ENCODE measurements at regions not wholly inside any gene's neighbourhood (a gene's known extent, or its start where the extent isn't known, plus 50 kb on each side); places are given as distances from the start of the nearest gene placed in this dataset.

DNA sequence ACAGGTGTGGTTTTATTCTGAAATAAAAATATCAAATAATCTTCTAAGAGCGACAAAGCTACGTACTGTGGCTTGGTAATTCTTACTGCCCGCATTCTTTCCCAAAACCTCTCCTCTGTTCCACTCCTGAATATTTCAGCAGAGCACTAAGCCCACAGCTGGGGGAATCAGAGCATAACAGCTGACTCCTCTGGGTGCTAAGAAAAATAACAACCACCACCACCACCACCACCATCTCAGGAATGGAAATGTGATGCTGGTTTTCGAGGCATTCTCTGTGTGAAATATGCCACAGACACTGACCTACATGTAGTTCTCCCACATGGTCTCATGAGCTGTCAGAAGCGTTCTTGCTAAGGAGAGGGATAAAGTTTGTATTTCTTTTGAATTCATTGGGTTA lies 183.7 kb downstream of the BMP4 start:
- Histone ChIP-seq H3K27me3 (ENCODE audit: control insufficient read depth, insufficient read depth, low read length) (no peaks in the 10 kb centered on the region), H3K9me3 (ENCODE audit: control insufficient read depth, insufficient read depth, low read length) (no peaks in the 10 kb centered on the region), H3K27ac (ENCODE audit: low read depth, low read length) (no peak overlapping the region), H3K4me3 (ENCODE audit: low read depth, low read length) (no peak overlapping the region)
- CTCF ChIA-PET, result interaction anchor here (1.2 kb wide), 1 partner anchor 575 kb away, joined by 3 read pairs; no protein-coding TSS in a partner anchor
- POLR2A ChIA-PET, result no interaction called here
- no peak for DNase-seq (ENCODE audit: low read depth, low spot score)
- TF ChIP-seq, protein P1, sequence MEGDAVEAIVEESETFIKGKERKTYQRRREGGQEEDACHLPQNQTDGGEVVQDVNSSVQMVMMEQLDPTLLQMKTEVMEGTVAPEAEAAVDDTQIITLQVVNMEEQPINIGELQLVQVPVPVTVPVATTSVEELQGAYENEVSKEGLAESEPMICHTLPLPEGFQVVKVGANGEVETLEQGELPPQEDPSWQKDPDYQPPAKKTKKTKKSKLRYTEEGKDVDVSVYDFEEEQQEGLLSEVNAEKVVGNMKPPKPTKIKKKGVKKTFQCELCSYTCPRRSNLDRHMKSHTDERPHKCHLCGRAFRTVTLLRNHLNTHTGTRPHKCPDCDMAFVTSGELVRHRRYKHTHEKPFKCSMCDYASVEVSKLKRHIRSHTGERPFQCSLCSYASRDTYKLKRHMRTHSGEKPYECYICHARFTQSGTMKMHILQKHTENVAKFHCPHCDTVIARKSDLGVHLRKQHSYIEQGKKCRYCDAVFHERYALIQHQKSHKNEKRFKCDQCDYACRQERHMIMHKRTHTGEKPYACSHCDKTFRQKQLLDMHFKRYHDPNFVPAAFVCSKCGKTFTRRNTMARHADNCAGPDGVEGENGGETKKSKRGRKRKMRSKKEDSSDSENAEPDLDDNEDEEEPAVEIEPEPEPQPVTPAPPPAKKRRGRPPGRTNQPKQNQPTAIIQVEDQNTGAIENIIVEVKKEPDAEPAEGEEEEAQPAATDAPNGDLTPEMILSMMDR (IDR thresholded peaks at IDR 0.05; ENCODE audit: low read depth, low read length), result no peak

DNA sequence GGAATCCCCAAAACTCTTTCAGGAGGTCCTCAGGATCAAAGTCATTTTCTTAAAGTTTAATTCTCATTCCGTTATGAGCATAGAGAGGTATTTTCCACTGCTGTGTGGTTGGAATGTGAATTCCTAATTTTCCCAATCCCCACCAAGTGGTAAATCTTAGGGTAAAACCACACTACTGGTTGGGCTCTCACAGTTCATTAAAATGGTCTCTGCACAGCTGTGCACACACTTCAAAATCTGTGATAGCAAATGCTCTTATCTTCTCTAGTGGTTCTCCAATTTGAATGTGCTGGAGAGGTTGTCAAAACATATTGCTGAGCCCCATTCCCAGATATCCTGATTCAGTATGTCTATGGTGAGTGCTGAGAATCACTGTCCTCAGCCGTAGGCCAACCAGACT lies 189.1 kb downstream of the BMP4 start:
- no peak overlapping the region for H3K27ac ChIP-seq (ENCODE audit: low read depth, low read length)
- H3K27me3 ChIP-seq (ENCODE audit: control insufficient read depth, insufficient read depth, low read length), result no peaks in the 10 kb centered on the region
- TF ChIP-seq, protein P1 (IDR thresholded peaks at IDR 0.05; ENCODE audit: low read depth, low read length), result no peak
- no peaks in the 10 kb centered on the region for H3K9me3 ChIP-seq (ENCODE audit: control insufficient read depth, insufficient read depth, low read length)
- ChIA-PET CTCF (no interaction called here), POLR2A (no interaction called here)
- no peak overlapping the region for H3K4me3 ChIP-seq (ENCODE audit: low read depth, low read length)
- DNase-seq (ENCODE audit: low read depth, low spot score), result no peak

DNA sequence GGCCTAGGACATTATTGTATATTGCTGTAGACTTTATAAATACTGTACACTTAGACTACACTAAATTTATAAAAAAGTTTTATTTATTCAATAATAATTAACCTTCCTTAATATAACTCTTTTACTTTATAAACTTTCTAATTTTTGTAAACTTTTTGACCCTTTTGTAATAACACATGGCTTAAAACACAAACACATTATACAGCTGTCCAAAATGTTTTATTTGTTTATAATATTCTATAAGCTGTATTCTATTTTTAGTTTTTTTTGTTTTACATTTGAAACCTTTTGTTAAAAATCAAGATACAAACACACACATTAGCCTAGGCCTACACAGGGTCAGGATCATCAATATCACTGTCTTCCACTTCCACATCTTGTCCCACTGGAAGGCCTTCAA lies 190.0 kb downstream of the BMP4 start:
- Histone ChIP-seq H3K27ac (ENCODE audit: low read depth, low read length) (no peak overlapping the region), H3K27me3 (ENCODE audit: control insufficient read depth, insufficient read depth, low read length) (no peaks in the 10 kb centered on the region), H3K4me3 (ENCODE audit: low read depth, low read length) (no peak overlapping the region), H3K9me3 (ENCODE audit: control insufficient read depth, insufficient read depth, low read length) (no peaks in the 10 kb centered on the region)
- TF ChIP-seq, protein P1 (IDR thresholded peaks at IDR 0.05; ENCODE audit: low read depth, low read length), result no peak
- ChIA-PET CTCF (no interaction called here), POLR2A (no interaction called here)
- DNase-seq (ENCODE audit: low read depth, low spot score), result no peak

DNA sequence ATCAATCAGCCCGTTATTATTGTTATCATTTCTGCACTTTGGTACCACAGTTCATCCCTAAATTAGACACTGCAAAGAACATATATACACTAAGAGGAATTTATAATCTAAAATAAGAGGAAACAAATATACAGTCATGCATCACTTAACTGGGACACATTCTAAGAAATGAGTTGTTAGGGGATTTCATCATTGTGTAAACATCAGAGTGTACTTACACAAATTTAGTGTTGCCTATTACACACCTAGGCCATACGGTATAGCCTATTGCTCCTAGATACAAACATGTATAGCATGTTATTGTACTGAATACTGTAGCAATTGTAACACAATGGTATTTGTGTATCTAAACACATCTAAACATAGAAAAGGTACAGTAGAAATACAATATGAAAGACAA lies 190.5 kb downstream of the BMP4 start:
- TF ChIP-seq, protein P1 (IDR thresholded peaks at IDR 0.05; ENCODE audit: low read depth, low read length), result no peak
- no peaks in the 10 kb centered on the region for H3K9me3 ChIP-seq (ENCODE audit: control insufficient read depth, insufficient read depth, low read length)
- ChIA-PET CTCF (no interaction called here), POLR2A (no interaction called here)
- no peak for DNase-seq (ENCODE audit: low read depth, low spot score)
- H3K4me3 ChIP-seq (ENCODE audit: low read depth, low read length), result no peak overlapping the region
- no peak overlapping the region for H3K27ac ChIP-seq (ENCODE audit: low read depth, low read length)
- H3K27me3 ChIP-seq (ENCODE audit: control insufficient read depth, insufficient read depth, low read length), result no peaks in the 10 kb centered on the region

DNA sequence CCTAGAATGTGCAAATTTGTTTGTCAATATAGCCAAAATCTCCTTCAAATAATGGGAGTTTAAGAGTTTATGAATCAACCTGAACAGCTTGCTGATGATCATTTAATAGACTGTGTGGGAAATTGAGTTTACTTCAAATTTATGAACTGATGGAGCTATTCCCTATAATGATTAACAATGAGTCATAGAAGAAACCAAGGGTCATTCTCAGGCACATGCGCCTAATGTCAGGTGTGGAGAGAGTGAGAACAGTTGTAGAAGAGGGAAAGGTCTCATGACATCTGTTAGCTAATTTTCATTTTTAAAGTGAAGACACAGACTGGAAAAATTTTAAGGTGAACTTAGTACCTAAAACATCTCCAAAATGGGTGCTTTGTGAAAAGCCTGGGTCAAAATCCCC lies 191.8 kb downstream of the BMP4 start:
- no peak for DNase-seq (ENCODE audit: low read depth, low spot score)
- TF ChIP-seq, protein P1 (IDR thresholded peaks at IDR 0.05; ENCODE audit: low read depth, low read length), result no peak
- Histone ChIP-seq H3K4me3 (ENCODE audit: low read depth, low read length) (no peak overlapping the region), H3K27me3 (ENCODE audit: control insufficient read depth, insufficient read depth, low read length) (no peaks in the 10 kb centered on the region), H3K27ac (ENCODE audit: low read depth, low read length) (no peak overlapping the region), H3K9me3 (ENCODE audit: control insufficient read depth, insufficient read depth, low read length) (no peaks in the 10 kb centered on the region)
- POLR2A ChIA-PET, result no interaction called here
- CTCF ChIA-PET, result no interaction called here
